GM12878 (cell line): ENCODE measurements at regions not wholly inside any gene's neighbourhood (a gene's known extent, or its start where the extent isn't known, plus 50 kb on each side); places are given as distances from the start of the nearest gene placed in this dataset.

Source experiments
- ATAC-seq: fragments of 200-7000 bp; cut with Tn5 transposase; 3 replicates; pipeline ENCODE4 v1.9.1; 2020; ENCODE audit warnings: mild to moderate bottlenecking, moderate library complexity
- BruUV-seq: library from RNA; stranded (reverse); fragments of 400-500 nt; replicated peaks from 2 replicates; lab custom pipeline; 2021; lab: Mats Ljungman, UMichigan
- CTCF ChIA-PET: fragments of 300-600 bp; sonication (Branson Sonifier 250); formaldehyde crosslinking; extraction: SDS; loops from one replicate; lab custom pipeline; 2021; ENCODE audit warnings: inconsistent platforms; lab: Yijun Ruan, JAX
- POLR2A ChIA-PET: fragments of 350-600 bp; formaldehyde crosslinking; extraction: SDS; loops from one replicate; lab custom pipeline; 2021; ENCODE audit warnings: inconsistent platforms; lab: Charles Lee
- RAD21 ChIA-PET: fragments of 300-600 bp; sonication (Branson Sonifier 250); formaldehyde crosslinking; loops from one replicate; lab custom pipeline; 2023; ENCODE audit warnings: antibody characterized with exemption; ENCODE audit not compliant: unreplicated experiment; lab: Charles Lee
- SMC1A ChIA-PET: fragments of 300-600 bp; sonication (Branson Sonifier 250); formaldehyde crosslinking; loops from one replicate; lab custom pipeline; 2023; ENCODE audit not compliant: unreplicated experiment, uncharacterized antibody; lab: Charles Lee
- DNase-seq: peaks from one replicate; pipeline ENCODE4 v3.0.0-alpha.2; 2011; ENCODE audit warnings: low read depth, low spot score
- FAIRE-seq: peaks from 3 replicates; lab custom pipeline; 2011; peaks lifted over from hg19 to GRCh38; lab: Jason Lieb, UNC
- H2AFZ ChIP-seq: 2 replicates; pipeline ENCODE4 v1.6.0; 2011; ENCODE audit warnings: low read depth, low read length, control low read depth; ENCODE audit not compliant: control insufficient read depth
- H3K27ac ChIP-seq: 2 replicates; pipeline ENCODE4 v1.5.1; 2011; ENCODE audit warnings: control low read depth; ENCODE audit not compliant: control insufficient read depth, insufficient read depth
- H3K27me3 ChIP-seq, 2 experiments: replicated peaks in 1 of 2; 2 replicates each; pipeline versions ENCODE4 v1.6.0 to v1.6.1; 2011; ENCODE audit warnings: low read length in 1 of 2; ENCODE audit not compliant: control insufficient read depth in 2 of 2, insufficient read depth in 2 of 2
- H3K36me3 ChIP-seq, 2 experiments: 2 replicates each; pipeline ENCODE4 v1.5.1; 2011; ENCODE audit warnings: low read length in 1 of 2; ENCODE audit not compliant: control insufficient read depth in 2 of 2, insufficient read depth in 2 of 2
- H3K4me1 ChIP-seq: 2 replicates; pipeline ENCODE4 v1.6.1; 2011; ENCODE audit warnings: mild to moderate bottlenecking, low read length, moderate library complexity, mixed read lengths; ENCODE audit not compliant: control insufficient read depth, insufficient read depth
- H3K4me2 ChIP-seq: 2 replicates; pipeline ENCODE4 v1.6.0; 2011; ENCODE audit warnings: control low read depth; ENCODE audit not compliant: control insufficient read depth, insufficient read depth
- H3K4me3 ChIP-seq: fragments of 200-600 bp; sonication (generic); 2 replicates; pipeline ENCODE4 v1.5.1; 2016
- H3K79me2 ChIP-seq: 2 replicates; pipeline ENCODE4 v1.6.0; 2011; ENCODE audit warnings: low read length; ENCODE audit not compliant: control insufficient read depth, insufficient read depth
- H3K9ac ChIP-seq: 2 replicates; pipeline ENCODE4 v1.8.0; 2011; ENCODE audit warnings: low read length, control low read depth, mixed read lengths; ENCODE audit not compliant: control insufficient read depth, insufficient read depth
- H3K9me3 ChIP-seq: replicated peaks from 3 replicates; pipeline ENCODE4 v1.5.1; 2011; ENCODE audit warnings: mild to moderate bottlenecking, low read length; ENCODE audit not compliant: control insufficient read depth, insufficient read depth
- H4K20me1 ChIP-seq: 2 replicates; pipeline ENCODE4 v1.6.0; 2011; ENCODE audit not compliant: control insufficient read depth, insufficient read depth
- BCL11A ChIP-seq: IDR thresholded peaks from 2 replicates; pipeline ENCODE4 v1.6.1; 2011; ENCODE audit warnings: low read depth, low read length
- HSF1 ChIP-seq: fragments of 150-350 bp; IDR thresholded peaks from 2 replicates; pipeline ENCODE4 v1.6.1; 2014; ENCODE audit warnings: mild to moderate bottlenecking, low read depth, low read length
- MXI1 ChIP-seq: fragments of 150-350 bp; IDR thresholded peaks from 2 replicates; pipeline ENCODE4 v1.6.1; 2011; ENCODE audit warnings: low read depth, mild to moderate bottlenecking, inconsistent platforms, low read length, improper control_type of control experiment
- MYC ChIP-seq: IDR thresholded peaks from 2 replicates; pipeline ENCODE4 v1.6.1; 2011; ENCODE audit warnings: mild to moderate bottlenecking, low read length, moderate library complexity, inconsistent platforms; ENCODE audit not compliant: insufficient read depth, insufficient replicate concordance, insufficient read length, severe bottlenecking
- PAX5 ChIP-seq: IDR thresholded peaks from 2 replicates; pipeline ENCODE4 v1.6.1; 2011; ENCODE audit warnings: low read depth, low read length, borderline replicate concordance
- RFX5 ChIP-seq: IDR thresholded peaks from 2 replicates; pipeline ENCODE4 v1.6.1; 2011; ENCODE audit warnings: low read depth, low read length, improper control_type of control experiment
- SMC3 ChIP-seq: IDR thresholded peaks from 2 replicates; pipeline ENCODE4 v1.6.1; 2011; ENCODE audit warnings: low read length, improper control_type of control experiment, borderline replicate concordance
- USF2 ChIP-seq: IDR thresholded peaks from 2 replicates; pipeline ENCODE4 v1.6.1; 2011; ENCODE audit warnings: low read depth, low read length, improper control_type of control experiment, borderline replicate concordance
- ZNF274 ChIP-seq: IDR thresholded peaks from one replicate; pipeline ENCODE4 v1.8.0; 2011; ENCODE audit not compliant: insufficient read length, insufficient read depth
- ZSCAN29 ChIP-seq: fragments of 450-650 bp; IDR thresholded peaks from 2 replicates; pipeline ENCODE4 v1.6.1; 2017; ENCODE audit warnings: mild to moderate bottlenecking, moderate library complexity
- WGBS: methylation state at CpG from one replicate; pipeline ENCODE4 v1.1.6; 2016; ENCODE audit warnings: low lambda C conversion rate; ENCODE audit not compliant: insufficient replicate concordance, insufficient coverage; ENCODE audit errors: missing lambda C conversion rate; 5-methylcytosine and 5-hydroxymethylcytosine counted together
- in situ Hi-C: fragments of 300-500 bp; cut with MboI; formaldehyde crosslinking; loops from 9 replicates; pipeline ENCODE4 v1.14.3; 2018; ENCODE audit warnings: mixed read lengths
- intact Hi-C: fragments of 100-400 bp; cut with micrococcal nuclease; formaldehyde crosslinking; loops from one replicate; pipeline ENCODE4 v1.14.2; 2022; ENCODE audit not compliant: unreplicated experiment

- no peak for TF ChIP-seq MYC
- TF ChIP-seq USF2: no peak
- no peak for TF ChIP-seq ZSCAN29
- no peak for TF ChIP-seq SMC3
These were observed 200.2 kb downstream of the RBFOX3 start (continued) for GRCh38 chr17:79410681-79411080.

- intact Hi-C loops: no loop called here
- no peak overlapping the region for H3K9ac ChIP-seq
- TF ChIP-seq ZNF274 (no peak), BCL11A (no peak), MXI1 (no peak), RFX5 (no peak), PAX5 (no peak), HSF1 (no peak)
- TF ChIP-seq, all 136 proteins: peak for 0
- no TSS peak for BruUV-seq
- H3K4me3 ChIP-seq: no peak overlapping the region
- H3K4me2 ChIP-seq: no peak overlapping the region
- H3K27me3 ChIP-seq: peaks cover 0 to 3% of the 10 kb centered on the region in 2 experiments; a peak in 2 of 4 replicates
- no peaks in the 10 kb centered on the region for H3K9me3 ChIP-seq
- no peaks in the 10 kb centered on the region for H3K79me2 ChIP-seq
- WGBS: 2% methylated on average over 11 of the region's 11 CpGs
- H4K20me1 ChIP-seq: no peaks in the 10 kb centered on the region
- no peak overlapping the region for H3K27ac ChIP-seq
- ChIA-PET RAD21 (no interaction called here), CTCF (interaction anchor here (1.3 to 1.5 kb wide), 2 partner anchors 15 to 16 kb away, joined by 3 to 7 read pairs; no protein-coding TSS in a partner anchor), POLR2A (no interaction called here), SMC1A (no interaction called here)
- ATAC-seq (no peak), FAIRE-seq (no peak), DNase-seq (no peak)
- no peak overlapping the region for H2AFZ ChIP-seq
- H3K4me1 ChIP-seq: no peaks in the 10 kb centered on the region; the same call in 1 of the 2 replicates
- in situ Hi-C loops: no loop called here
- no peaks in the 10 kb centered on the region for H3K36me3 ChIP-seq
These were observed 202.6 kb downstream of the RBFOX3 start for GRCh38 chr17:79408251-79408650.
